PC-9 (cell line): ENCODE measurements at regions not wholly inside any gene's neighbourhood (a gene's known extent, or its start where the extent isn't known, plus 50 kb on each side); places are given as distances from the start of the nearest gene placed in this dataset.

Experiments
- EZH2 ChIP-seq: fragments of 200-600 bp; sonication (generic); IDR thresholded peaks from 2 replicates; pipeline ENCODE4 v1.8.0; 2017; ENCODE audit warnings: antibody characterized with exemption, low read depth
- TF ChIP-seq, protein P1 (sequence below): fragments of 200-600 bp; sonication (generic); conservative IDR thresholded peaks from 2 replicates; pipeline ENCODE4 v1.6.1; 2017; ENCODE audit warnings: mixed run types, antibody characterized with exemption, mild to moderate bottlenecking, moderate library complexity

DNA sequence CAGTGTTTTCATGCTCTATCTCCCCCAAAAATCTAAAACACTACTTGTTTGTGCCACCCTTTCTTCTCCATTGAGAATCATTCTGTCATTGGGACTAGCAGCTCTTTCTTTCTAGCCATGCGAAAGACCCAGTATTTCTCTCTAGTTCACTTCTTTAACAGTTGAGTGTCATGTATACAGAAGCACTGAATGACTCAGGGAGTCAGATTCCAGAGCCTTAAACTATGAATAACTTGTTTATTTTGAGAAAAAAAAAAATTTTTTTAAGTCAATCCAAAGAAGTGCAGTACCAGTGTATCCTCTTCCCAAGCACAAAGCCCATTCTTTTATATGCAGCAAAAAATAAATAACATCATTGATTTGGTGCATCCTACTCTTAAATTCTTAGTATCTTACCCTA, 415.4 kb upstream of the GRAMD2B start:
- no peak for TF ChIP-seq EZH2
- TF ChIP-seq, protein P1, sequence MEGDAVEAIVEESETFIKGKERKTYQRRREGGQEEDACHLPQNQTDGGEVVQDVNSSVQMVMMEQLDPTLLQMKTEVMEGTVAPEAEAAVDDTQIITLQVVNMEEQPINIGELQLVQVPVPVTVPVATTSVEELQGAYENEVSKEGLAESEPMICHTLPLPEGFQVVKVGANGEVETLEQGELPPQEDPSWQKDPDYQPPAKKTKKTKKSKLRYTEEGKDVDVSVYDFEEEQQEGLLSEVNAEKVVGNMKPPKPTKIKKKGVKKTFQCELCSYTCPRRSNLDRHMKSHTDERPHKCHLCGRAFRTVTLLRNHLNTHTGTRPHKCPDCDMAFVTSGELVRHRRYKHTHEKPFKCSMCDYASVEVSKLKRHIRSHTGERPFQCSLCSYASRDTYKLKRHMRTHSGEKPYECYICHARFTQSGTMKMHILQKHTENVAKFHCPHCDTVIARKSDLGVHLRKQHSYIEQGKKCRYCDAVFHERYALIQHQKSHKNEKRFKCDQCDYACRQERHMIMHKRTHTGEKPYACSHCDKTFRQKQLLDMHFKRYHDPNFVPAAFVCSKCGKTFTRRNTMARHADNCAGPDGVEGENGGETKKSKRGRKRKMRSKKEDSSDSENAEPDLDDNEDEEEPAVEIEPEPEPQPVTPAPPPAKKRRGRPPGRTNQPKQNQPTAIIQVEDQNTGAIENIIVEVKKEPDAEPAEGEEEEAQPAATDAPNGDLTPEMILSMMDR: no peak
